ENCODE measurements at regions not wholly inside any gene's neighbourhood (a gene's known extent, or its start where the extent isn't known, plus 50 kb on each side); places are given as distances from the start of the nearest gene placed in this dataset.

DNA sequence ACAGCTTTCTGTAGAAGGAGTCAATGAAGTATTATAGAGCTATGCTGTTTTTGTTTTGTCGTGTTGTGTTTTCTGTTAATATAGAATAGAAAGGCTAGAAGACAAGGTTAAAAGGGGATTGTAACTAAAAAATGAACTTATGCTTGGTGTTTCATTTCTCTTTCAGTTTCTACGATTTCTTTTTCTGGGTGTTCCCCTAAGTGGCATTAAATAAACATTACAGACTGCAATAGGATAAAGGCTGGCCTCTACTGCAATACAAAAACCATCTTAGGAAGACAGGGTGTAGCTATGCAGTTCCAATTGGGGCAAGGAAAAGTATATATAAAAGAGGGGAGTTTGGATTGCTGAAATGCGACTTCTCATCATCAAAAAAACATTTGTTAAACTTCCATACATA, 1609.7 kb upstream of the ACVR2A start:
- no peaks in the 10 kb centered on the region for H3K4me1 Mint-ChIP-seq
- no peak overlapping the region for H3K27ac Mint-ChIP-seq
- H2AFZ ChIP-seq = no peak overlapping the region
- no peaks in the 10 kb centered on the region for H3K36me3 Mint-ChIP-seq (ENCODE audit: low read depth)
- no peaks in the 10 kb centered on the region for H3K9me3 Mint-ChIP-seq
- no peak for DNase-seq (ENCODE audit: low spot score)
- no peaks in the 10 kb centered on the region for H3K9me2 ChIP-seq (ENCODE audit: insufficient read depth)
- H3K27me3 Mint-ChIP-seq (ENCODE audit: insufficient read depth, low read depth, poor library complexity) = peaks cover 1% of the 10 kb centered on the region
- no peak overlapping the region for H3K4me3 ChIP-seq
- H3K27ac ChIP-seq (ENCODE audit: low read depth) = no peak overlapping the region
- H3K4me2 ChIP-seq = no peak overlapping the region
- H3K4me3 Mint-ChIP-seq = no peak overlapping the region
- H3K36me3 ChIP-seq (ENCODE audit: insufficient read depth) = no peaks in the 10 kb centered on the region
- no peaks in the 10 kb centered on the region for H3F3A ChIP-seq (replicated peaks; ENCODE audit: low read depth)
- no peaks in the 10 kb centered on the region for H3K79me2 ChIP-seq (replicated peaks; ENCODE audit: insufficient read depth)
- H3K27me3 ChIP-seq (ENCODE audit: insufficient read depth) = no peaks in the 10 kb centered on the region
- H4K20me1 ChIP-seq (replicated peaks; ENCODE audit: insufficient read depth) = no peaks in the 10 kb centered on the region
- no peaks in the 10 kb centered on the region for H3K4me1 ChIP-seq (ENCODE audit: insufficient read depth)
- no peak for ATAC-seq
- TF ChIP-seq, protein P1, sequence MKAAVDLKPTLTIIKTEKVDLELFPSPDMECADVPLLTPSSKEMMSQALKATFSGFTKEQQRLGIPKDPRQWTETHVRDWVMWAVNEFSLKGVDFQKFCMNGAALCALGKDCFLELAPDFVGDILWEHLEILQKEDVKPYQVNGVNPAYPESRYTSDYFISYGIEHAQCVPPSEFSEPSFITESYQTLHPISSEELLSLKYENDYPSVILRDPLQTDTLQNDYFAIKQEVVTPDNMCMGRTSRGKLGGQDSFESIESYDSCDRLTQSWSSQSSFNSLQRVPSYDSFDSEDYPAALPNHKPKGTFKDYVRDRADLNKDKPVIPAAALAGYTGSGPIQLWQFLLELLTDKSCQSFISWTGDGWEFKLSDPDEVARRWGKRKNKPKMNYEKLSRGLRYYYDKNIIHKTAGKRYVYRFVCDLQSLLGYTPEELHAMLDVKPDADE (IDR thresholded peaks at IDR 0.05) = no peak
- no peak for TF ChIP-seq POLR2AphosphoS5 (IDR thresholded peaks at IDR 0.05; ENCODE audit: low read depth)
- no peak for TF ChIP-seq ZNF114 (CRISPR knock-in tag; IDR thresholded peaks at IDR 0.05)
- TF ChIP-seq, protein P2, sequence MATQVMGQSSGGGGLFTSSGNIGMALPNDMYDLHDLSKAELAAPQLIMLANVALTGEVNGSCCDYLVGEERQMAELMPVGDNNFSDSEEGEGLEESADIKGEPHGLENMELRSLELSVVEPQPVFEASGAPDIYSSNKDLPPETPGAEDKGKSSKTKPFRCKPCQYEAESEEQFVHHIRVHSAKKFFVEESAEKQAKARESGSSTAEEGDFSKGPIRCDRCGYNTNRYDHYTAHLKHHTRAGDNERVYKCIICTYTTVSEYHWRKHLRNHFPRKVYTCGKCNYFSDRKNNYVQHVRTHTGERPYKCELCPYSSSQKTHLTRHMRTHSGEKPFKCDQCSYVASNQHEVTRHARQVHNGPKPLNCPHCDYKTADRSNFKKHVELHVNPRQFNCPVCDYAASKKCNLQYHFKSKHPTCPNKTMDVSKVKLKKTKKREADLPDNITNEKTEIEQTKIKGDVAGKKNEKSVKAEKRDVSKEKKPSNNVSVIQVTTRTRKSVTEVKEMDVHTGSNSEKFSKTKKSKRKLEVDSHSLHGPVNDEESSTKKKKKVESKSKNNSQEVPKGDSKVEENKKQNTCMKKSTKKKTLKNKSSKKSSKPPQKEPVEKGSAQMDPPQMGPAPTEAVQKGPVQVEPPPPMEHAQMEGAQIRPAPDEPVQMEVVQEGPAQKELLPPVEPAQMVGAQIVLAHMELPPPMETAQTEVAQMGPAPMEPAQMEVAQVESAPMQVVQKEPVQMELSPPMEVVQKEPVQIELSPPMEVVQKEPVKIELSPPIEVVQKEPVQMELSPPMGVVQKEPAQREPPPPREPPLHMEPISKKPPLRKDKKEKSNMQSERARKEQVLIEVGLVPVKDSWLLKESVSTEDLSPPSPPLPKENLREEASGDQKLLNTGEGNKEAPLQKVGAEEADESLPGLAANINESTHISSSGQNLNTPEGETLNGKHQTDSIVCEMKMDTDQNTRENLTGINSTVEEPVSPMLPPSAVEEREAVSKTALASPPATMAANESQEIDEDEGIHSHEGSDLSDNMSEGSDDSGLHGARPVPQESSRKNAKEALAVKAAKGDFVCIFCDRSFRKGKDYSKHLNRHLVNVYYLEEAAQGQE (IDR thresholded peaks at IDR 0.05; ENCODE audit: unreplicated experiment) = no peak
- no peak for TF ChIP-seq EZH2 (IDR thresholded peaks at IDR 0.05; ENCODE audit: low read depth, unreplicated experiment)
- TF ChIP-seq JUNB (IDR thresholded peaks at IDR 0.05; ENCODE audit: unreplicated experiment) = no peak
- TF ChIP-seq ZNF331 (CRISPR knock-in tag; IDR thresholded peaks at IDR 0.05; ENCODE audit: low read depth) = no peak

DNA sequence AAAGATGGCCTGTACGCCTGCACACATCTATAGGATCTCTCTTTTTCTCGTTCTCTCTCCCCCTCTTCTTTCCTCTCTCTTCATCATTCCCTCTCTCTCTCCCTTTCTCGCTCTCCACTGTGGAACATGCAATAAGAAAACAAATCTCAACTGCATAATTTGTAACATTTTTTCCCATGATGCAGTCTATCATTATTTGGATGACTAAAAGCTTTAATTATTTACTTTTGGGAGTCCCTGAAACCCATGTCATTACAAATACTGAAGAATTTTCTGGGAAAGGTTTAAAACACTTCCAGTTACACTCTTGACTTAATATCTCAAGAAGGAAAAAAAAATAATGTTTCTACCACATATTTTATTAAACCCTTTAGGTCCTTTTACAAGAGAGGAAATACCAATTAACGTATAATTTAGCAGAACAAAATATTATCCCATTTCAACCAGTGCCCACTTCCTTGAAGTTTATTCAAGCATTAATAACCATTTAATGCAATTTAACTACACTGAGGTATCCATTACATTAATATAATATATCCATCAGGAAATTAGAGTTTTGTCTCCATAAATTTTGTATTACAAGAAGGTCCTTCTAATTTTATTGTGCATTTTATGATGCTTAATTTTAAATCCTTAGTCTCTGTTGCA, 1615.2 kb upstream of the ACVR2A start:
- H3K27me3 ChIP-seq (ENCODE audit: insufficient read depth) = no peaks in the 10 kb centered on the region
- H2AFZ ChIP-seq = no peak overlapping the region
- DNase-seq (ENCODE audit: low spot score) = no peak
- TF ChIP-seq EZH2 (IDR thresholded peaks at IDR 0.05; ENCODE audit: low read depth, unreplicated experiment) (no peak), POLR2AphosphoS5 (IDR thresholded peaks at IDR 0.05; ENCODE audit: low read depth) (no peak), NANOG (IDR thresholded peaks at IDR 0.05; ENCODE audit: borderline replicate concordance) (no peak), STAT1 (IDR thresholded peaks at IDR 0.05; ENCODE audit: unreplicated experiment) (no peak), ZNF114 (CRISPR knock-in tag; IDR thresholded peaks at IDR 0.05) (no peak)
- TF ChIP-seq, protein P1 (IDR thresholded peaks at IDR 0.05) = no peak
- TF ChIP-seq, protein P3, sequence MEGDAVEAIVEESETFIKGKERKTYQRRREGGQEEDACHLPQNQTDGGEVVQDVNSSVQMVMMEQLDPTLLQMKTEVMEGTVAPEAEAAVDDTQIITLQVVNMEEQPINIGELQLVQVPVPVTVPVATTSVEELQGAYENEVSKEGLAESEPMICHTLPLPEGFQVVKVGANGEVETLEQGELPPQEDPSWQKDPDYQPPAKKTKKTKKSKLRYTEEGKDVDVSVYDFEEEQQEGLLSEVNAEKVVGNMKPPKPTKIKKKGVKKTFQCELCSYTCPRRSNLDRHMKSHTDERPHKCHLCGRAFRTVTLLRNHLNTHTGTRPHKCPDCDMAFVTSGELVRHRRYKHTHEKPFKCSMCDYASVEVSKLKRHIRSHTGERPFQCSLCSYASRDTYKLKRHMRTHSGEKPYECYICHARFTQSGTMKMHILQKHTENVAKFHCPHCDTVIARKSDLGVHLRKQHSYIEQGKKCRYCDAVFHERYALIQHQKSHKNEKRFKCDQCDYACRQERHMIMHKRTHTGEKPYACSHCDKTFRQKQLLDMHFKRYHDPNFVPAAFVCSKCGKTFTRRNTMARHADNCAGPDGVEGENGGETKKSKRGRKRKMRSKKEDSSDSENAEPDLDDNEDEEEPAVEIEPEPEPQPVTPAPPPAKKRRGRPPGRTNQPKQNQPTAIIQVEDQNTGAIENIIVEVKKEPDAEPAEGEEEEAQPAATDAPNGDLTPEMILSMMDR (conservative IDR thresholded peaks at IDR 0.05; ENCODE audit: low read depth in 2 of 2) = no peak
- no peaks in the 10 kb centered on the region for H3K4me1 ChIP-seq (ENCODE audit: insufficient read depth)
- no peak for ATAC-seq
- no peaks in the 10 kb centered on the region for H3F3A ChIP-seq (replicated peaks; ENCODE audit: low read depth)
- Mint-ChIP-seq H3K4me3 (no peak overlapping the region), H3K27me3 (ENCODE audit: insufficient read depth, low read depth, poor library complexity) (no peaks in the 10 kb centered on the region), H3K9me3 (no peaks in the 10 kb centered on the region), H3K36me3 (ENCODE audit: low read depth) (no peaks in the 10 kb centered on the region), H3K27ac (no peak overlapping the region), H3K4me1 (no peaks in the 10 kb centered on the region)
- H4K20me1 ChIP-seq (replicated peaks; ENCODE audit: insufficient read depth) = no peaks in the 10 kb centered on the region
- H3K36me3 ChIP-seq (ENCODE audit: insufficient read depth) = no peaks in the 10 kb centered on the region
- no peaks in the 10 kb centered on the region for H3K79me2 ChIP-seq (replicated peaks; ENCODE audit: insufficient read depth)
- no peak overlapping the region for H3K4me2 ChIP-seq
- no peak overlapping the region for H3K27ac ChIP-seq (ENCODE audit: low read depth)
- H3K9me2 ChIP-seq (ENCODE audit: insufficient read depth) = no peaks in the 10 kb centered on the region
- H3K4me3 ChIP-seq = no peak overlapping the region

All from GM23338 (cell line).